K562 (cell line): ENCODE measurements at regions not wholly inside any gene's neighbourhood (a gene's known extent, or its start where the extent isn't known, plus 50 kb on each side); places are given as distances from the start of the nearest gene placed in this dataset.

Experiments used
- REST ChIP-seq, 2 experiments: fragments of 450-650 bp; formaldehyde crosslinking in 1 of 2; IDR thresholded peaks; 2 replicates each; pipeline versions ENCODE4 v1.4.0 to v1.6.1; 2014 to 2020; ENCODE audit warnings: mild to moderate bottlenecking in 2 of 2, borderline replicate concordance in 1 of 2, low read depth in 1 of 2

DNA sequence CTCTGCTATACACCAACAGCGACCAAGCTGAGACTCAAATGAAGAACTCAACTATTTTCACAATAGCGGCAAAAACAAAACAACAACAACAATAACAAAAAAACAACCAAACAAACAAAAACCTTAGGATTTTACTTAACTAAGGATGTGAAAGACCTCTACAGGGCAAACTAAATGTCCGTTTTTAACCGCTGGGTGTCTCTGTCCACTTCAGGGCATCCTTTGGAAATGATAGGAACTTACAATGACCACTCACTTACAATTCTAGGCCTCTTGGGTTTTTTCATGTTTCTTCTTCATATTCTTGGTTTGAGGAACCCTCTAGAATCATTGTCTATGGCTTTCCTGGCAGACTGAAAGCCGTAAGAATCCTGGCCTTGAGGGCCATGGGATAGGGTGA lies 134.0 kb upstream of the FAM78B start (continued):
- peak; percentile 12; the same call in 1 of the 2 replicates for TF ChIP-seq REST (IDR thresholded peaks at IDR 0.05; ENCODE audit: borderline replicate concordance)
- no peak for TF ChIP-seq REST (CRISPR knock-in tag; IDR thresholded peaks at IDR 0.05; ENCODE audit: low read depth)
